ENCODE measurements at regions not wholly inside any gene's neighbourhood (a gene's known extent, or its start where the extent isn't known, plus 50 kb on each side); places are given as distances from the start of the nearest gene placed in this dataset.

DNA sequence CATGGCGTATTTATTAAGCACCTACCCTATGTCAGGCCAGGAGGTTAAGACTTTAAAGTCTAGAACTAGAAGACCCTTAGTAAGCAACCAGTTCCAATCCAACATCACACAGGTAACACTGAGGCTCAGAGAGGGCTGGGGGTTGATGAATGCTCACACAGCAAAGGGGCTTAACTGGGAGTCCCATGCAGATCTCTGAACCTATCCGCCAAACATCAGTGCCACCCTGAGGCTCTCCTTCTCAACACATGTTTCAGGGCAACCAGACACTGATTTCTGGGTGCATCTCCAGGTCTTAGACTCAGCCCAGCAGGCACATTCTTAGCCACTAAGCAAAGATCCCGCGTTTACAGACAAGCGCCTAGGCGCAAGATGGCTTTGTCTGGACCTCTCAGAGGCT lies 92.0 kb upstream of the SLC6A11 start:
- no peak for TF ChIP-seq POLR2A (IDR thresholded peaks at IDR 0.05)
- TF ChIP-seq, protein P1, sequence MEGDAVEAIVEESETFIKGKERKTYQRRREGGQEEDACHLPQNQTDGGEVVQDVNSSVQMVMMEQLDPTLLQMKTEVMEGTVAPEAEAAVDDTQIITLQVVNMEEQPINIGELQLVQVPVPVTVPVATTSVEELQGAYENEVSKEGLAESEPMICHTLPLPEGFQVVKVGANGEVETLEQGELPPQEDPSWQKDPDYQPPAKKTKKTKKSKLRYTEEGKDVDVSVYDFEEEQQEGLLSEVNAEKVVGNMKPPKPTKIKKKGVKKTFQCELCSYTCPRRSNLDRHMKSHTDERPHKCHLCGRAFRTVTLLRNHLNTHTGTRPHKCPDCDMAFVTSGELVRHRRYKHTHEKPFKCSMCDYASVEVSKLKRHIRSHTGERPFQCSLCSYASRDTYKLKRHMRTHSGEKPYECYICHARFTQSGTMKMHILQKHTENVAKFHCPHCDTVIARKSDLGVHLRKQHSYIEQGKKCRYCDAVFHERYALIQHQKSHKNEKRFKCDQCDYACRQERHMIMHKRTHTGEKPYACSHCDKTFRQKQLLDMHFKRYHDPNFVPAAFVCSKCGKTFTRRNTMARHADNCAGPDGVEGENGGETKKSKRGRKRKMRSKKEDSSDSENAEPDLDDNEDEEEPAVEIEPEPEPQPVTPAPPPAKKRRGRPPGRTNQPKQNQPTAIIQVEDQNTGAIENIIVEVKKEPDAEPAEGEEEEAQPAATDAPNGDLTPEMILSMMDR (IDR thresholded peaks at IDR 0.05): no peak
